Endodermal cell (in vitro differentiated cells): ENCODE measurements at regions not wholly inside any gene's neighbourhood (a gene's known extent, or its start where the extent isn't known, plus 50 kb on each side); places are given as distances from the start of the nearest gene placed in this dataset.

Experiments used
- DNase-seq: peaks from one replicate; pipeline ENCODE4 v3.0.0-alpha.2; 2017
- H3K27ac ChIP-seq: 2 replicates; pipeline ENCODE4 v1.5.1; 2013; ENCODE audit warnings: mild to moderate bottlenecking, low read depth, low read length, moderate library complexity
- H3K27me3 ChIP-seq: 2 replicates; pipeline ENCODE4 v1.6.1; 2013; ENCODE audit warnings: mild to moderate bottlenecking, low read length, moderate library complexity; ENCODE audit not compliant: insufficient read depth, control insufficient read depth, poor library complexity, severe bottlenecking
- H3K36me3 ChIP-seq: 2 replicates; pipeline ENCODE4 v1.7.0; 2013; ENCODE audit warnings: mild to moderate bottlenecking, low read length, moderate library complexity; ENCODE audit not compliant: control insufficient read depth, insufficient read depth
- H3K4me1 ChIP-seq: one replicate; pipeline ENCODE4 v1.7.0; 2013; ENCODE audit warnings: low read length; ENCODE audit not compliant: control insufficient read depth, insufficient read depth
- H3K4me3 ChIP-seq: 2 replicates; pipeline ENCODE4 v1.5.1; 2013; ENCODE audit warnings: mild to moderate bottlenecking, low read length, moderate library complexity
- H3K9ac ChIP-seq: 2 replicates; pipeline ENCODE4 v1.6.1; 2013; ENCODE audit warnings: mild to moderate bottlenecking, low read length, moderate library complexity; ENCODE audit not compliant: poor library complexity, severe bottlenecking; ENCODE audit errors: extremely low read depth
- H3K9me3 ChIP-seq: 2 replicates; pipeline ENCODE4 v1.6.1; 2013; ENCODE audit warnings: mild to moderate bottlenecking, low read length, moderate library complexity; ENCODE audit not compliant: control insufficient read depth
- H3K27ac Mint-ChIP-seq: 2 replicates; pipeline ENCODE4 v1.8.0; 2020; ENCODE audit warnings: mixed read lengths
- H3K27me3 Mint-ChIP-seq: 2 replicates; pipeline ENCODE4 v1.8.0; 2021; ENCODE audit warnings: mild to moderate bottlenecking, mixed read lengths; ENCODE audit not compliant: insufficient read depth
- H3K36me3 Mint-ChIP-seq: 2 replicates; pipeline ENCODE4 v1.8.0; 2020; ENCODE audit warnings: low read depth, mixed read lengths
- H3K4me1 Mint-ChIP-seq: 2 replicates; pipeline ENCODE4 v1.8.0; 2020; ENCODE audit warnings: mixed read lengths
- H3K4me3 Mint-ChIP-seq: 2 replicates; pipeline ENCODE4 v1.8.0; 2020; ENCODE audit warnings: mild to moderate bottlenecking, moderate library complexity, mixed read lengths
- H3K9me3 Mint-ChIP-seq: 2 replicates; pipeline ENCODE4 v1.8.0; 2020; ENCODE audit warnings: mild to moderate bottlenecking, mixed read lengths
- WGBS, 2 experiments: methylation state at CpG; one replicate each; pipeline versions ENCODE4 v1.1.5 to v1.1.7; 2013; ENCODE audit warnings: missing lambda C conversion rate in 2 of 2, mixed read lengths in 1 of 2; ENCODE audit not compliant: insufficient coverage in 1 of 2, insufficient read length in 1 of 2; 5-methylcytosine and 5-hydroxymethylcytosine counted together
- TF ChIP-seq, protein P1 (sequence below): fragments of 200-600 bp; sonication (generic); conservative IDR thresholded peaks from 2 replicates; pipeline ENCODE4 v1.5.0; 2021; ENCODE audit warnings: antibody characterized with exemption, mild to moderate bottlenecking

DNA sequence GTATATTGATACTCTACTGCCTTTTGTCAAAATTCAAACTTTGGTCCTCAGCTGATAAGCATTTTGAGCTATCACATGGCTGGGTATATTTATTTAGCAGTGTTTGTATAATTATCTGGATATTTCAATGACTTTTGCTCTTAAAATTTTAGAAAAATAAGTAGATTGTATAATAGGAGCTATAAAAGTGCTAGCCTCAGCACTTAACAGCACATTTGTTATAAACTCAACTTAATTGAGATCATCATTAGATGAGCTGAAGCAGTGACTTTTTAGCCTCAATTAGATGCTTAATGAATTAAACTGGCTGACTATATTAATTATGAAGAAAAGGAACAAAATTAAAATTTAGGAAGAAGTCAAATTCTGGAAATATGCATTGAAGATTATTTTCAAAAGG lies 429.9 kb downstream of the DYNC2H1 start:
- no peak overlapping the region for H3K4me3 Mint-ChIP-seq
- no peak overlapping the region for H3K27ac Mint-ChIP-seq

DNA sequence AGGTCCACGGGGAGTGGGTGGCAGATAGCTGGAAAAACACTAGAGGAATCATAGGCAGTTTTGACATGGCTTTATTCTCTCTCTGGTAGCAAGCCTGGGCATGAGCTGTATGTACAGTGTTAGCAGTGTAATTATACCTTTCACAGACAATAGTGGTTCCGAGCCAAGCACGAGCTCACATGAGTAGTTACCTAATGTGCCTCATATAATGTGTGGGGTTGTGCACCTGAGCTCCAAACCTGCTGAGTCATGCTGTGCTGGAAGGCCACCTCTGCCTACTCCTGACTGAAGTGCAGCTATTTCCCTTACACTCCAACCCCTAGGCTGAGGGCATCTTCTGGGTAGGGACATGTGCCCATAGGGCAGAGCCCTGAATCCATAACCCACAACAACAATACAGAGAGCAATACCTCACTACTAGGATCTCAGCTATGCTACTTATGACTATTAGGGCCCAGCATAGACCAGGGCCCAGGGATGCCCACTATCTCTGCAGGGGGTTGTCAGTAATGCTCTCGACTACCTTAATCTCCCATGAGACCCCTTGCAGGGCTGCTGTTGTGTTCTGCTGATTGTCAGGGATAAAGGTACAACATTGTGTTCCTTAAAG lies 432.1 kb downstream of the DYNC2H1 start:
- Mint-ChIP-seq H3K27ac (no peak overlapping the region), H3K4me3 (no peak overlapping the region), H3K27me3 (no peaks in the 10 kb centered on the region), H3K36me3 (no peaks in the 10 kb centered on the region), H3K9me3 (peaks cover 18% of the 10 kb centered on the region), H3K4me1 (peaks cover 22% of the 10 kb centered on the region)
- H3K9ac ChIP-seq: no peak overlapping the region
- TF ChIP-seq, protein P1, sequence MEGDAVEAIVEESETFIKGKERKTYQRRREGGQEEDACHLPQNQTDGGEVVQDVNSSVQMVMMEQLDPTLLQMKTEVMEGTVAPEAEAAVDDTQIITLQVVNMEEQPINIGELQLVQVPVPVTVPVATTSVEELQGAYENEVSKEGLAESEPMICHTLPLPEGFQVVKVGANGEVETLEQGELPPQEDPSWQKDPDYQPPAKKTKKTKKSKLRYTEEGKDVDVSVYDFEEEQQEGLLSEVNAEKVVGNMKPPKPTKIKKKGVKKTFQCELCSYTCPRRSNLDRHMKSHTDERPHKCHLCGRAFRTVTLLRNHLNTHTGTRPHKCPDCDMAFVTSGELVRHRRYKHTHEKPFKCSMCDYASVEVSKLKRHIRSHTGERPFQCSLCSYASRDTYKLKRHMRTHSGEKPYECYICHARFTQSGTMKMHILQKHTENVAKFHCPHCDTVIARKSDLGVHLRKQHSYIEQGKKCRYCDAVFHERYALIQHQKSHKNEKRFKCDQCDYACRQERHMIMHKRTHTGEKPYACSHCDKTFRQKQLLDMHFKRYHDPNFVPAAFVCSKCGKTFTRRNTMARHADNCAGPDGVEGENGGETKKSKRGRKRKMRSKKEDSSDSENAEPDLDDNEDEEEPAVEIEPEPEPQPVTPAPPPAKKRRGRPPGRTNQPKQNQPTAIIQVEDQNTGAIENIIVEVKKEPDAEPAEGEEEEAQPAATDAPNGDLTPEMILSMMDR: no peak
- no peak overlapping the region for H3K27ac ChIP-seq
- H3K36me3 ChIP-seq: no peaks in the 10 kb centered on the region
- no peak for DNase-seq
- no peaks in the 10 kb centered on the region for H3K27me3 ChIP-seq
- 85 to 100% methylated on average over 1 to 4 of the region's 4 CpGs for WGBS, 2 experiments
- H3K4me3 ChIP-seq: peak overlapping the region; percentile 53
- H3K9me3 ChIP-seq: peaks cover 23% of the 10 kb centered on the region
- no peaks in the 10 kb centered on the region for H3K4me1 ChIP-seq

More for the DNA sequence above, 429.9 kb downstream of the DYNC2H1 start:
- H3K4me1 ChIP-seq: no peaks in the 10 kb centered on the region
- TF ChIP-seq, protein P1: no peak
- H3K36me3 ChIP-seq: no peaks in the 10 kb centered on the region
- H3K9me3 ChIP-seq: peaks cover 23% of the 10 kb centered on the region
- H3K9ac ChIP-seq: no peak overlapping the region
- DNase-seq: no peak
- no peaks in the 10 kb centered on the region for H3K27me3 ChIP-seq
- no peaks in the 10 kb centered on the region for H3K36me3 Mint-ChIP-seq
- H3K4me3 ChIP-seq: no peak overlapping the region
- H3K9me3 Mint-ChIP-seq: peaks cover 18% of the 10 kb centered on the region
- peaks cover 26% of the 10 kb centered on the region for H3K4me1 Mint-ChIP-seq
- H3K27ac ChIP-seq: no peak overlapping the region
- no peaks in the 10 kb centered on the region for H3K27me3 Mint-ChIP-seq

DNA sequence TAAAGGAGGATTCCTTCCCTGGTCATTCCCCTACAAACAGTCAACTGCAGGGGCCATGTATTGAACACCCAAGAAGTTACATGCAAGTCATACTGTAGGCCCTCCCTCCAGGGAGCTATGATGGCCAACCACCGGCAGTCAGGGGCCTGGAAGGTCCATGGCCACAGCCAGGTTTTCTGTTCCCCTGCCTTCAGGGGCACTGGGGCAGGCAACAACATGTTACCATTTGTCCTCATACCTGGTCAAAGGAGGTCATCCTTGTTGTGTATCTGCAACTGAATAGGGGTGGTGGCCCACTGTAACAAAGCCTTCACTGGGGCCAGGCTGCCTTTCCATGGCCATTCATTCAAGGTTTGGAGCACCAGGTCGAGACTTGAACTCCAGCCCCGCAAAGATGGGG lies 433.6 kb downstream of the DYNC2H1 start:
- Mint-ChIP-seq H3K36me3 (no peaks in the 10 kb centered on the region), H3K27me3 (no peaks in the 10 kb centered on the region), H3K9me3 (peaks cover 18% of the 10 kb centered on the region), H3K27ac (no peak overlapping the region), H3K4me1 (peaks cover 7% of the 10 kb centered on the region), H3K4me3 (no peak overlapping the region)
- peaks cover 23% of the 10 kb centered on the region for H3K9me3 ChIP-seq
- H3K9ac ChIP-seq: no peak overlapping the region
- WGBS, 2 experiments: 93 to 95% methylated on average over 3 of the region's 3 CpGs
- H3K27me3 ChIP-seq: no peaks in the 10 kb centered on the region
- no peak overlapping the region for H3K27ac ChIP-seq
- H3K4me1 ChIP-seq: no peaks in the 10 kb centered on the region
- no peak overlapping the region for H3K4me3 ChIP-seq
- TF ChIP-seq, protein P1: no peak
- H3K36me3 ChIP-seq: no peaks in the 10 kb centered on the region
- no peak for DNase-seq
